ENCODE measurements at regions not wholly inside any gene's neighbourhood (a gene's known extent, or its start where the extent isn't known, plus 50 kb on each side); places are given as distances from the start of the nearest gene placed in this dataset.

GRCh38 chr11:20259506-20259905, 99.2 kb upstream of the DBX1 start:
- H3K14ac ChIP-seq (ENCODE audit: low read length) = no peak overlapping the region
- no peak overlapping the region for H3K4me2 ChIP-seq (ENCODE audit: insufficient read depth, low read length, poor library complexity, severe bottlenecking)
- WGBS, 2 donors (ENCODE audit: extremely low coverage in 2 of 2, insufficient read length in 2 of 2, insufficient replicate concordance in 1 of 2) = no CpG with 5 or more reads among the region's 2 CpGs
- H4K91ac ChIP-seq (ENCODE audit: low read depth, low read length, poor library complexity) = no peak overlapping the region
- no peak overlapping the region for H3K18ac ChIP-seq (ENCODE audit: low read length)
- no peak overlapping the region for H2BK15ac ChIP-seq (ENCODE audit: low read length)
- no peaks in the 10 kb centered on the region for H3K79me1 ChIP-seq (ENCODE audit: low read depth, low read length)
- no peak overlapping the region for H2AFZ ChIP-seq (ENCODE audit: low read length)
- H3K23ac ChIP-seq (ENCODE audit: low read depth, low read length, poor library complexity) = no peak overlapping the region
- no peak overlapping the region for H3K9ac ChIP-seq (ENCODE audit: low read depth, low read length, poor library complexity)
- no peaks in the 10 kb centered on the region for H3K36me3 ChIP-seq (replicated peaks in 1 of 2; ENCODE audit: control insufficient read depth in 2 of 2, insufficient read depth in 2 of 2, low read length in 2 of 2)
- no peak overlapping the region for H2AK5ac ChIP-seq (ENCODE audit: low read depth, low read length)
- H3K27me3 ChIP-seq (ENCODE audit: control insufficient read depth in 3 of 3, insufficient read depth in 3 of 3, low read depth in 1 of 3, low read length in 3 of 3) = peaks cover 0 to 91% (median 0%) of the 10 kb centered on the region in 3 experiments
- DNase-seq (ENCODE audit: low spot score) = no peak
- no peak overlapping the region for H3K27ac ChIP-seq (replicated peaks; ENCODE audit: low read length)
- no peak overlapping the region for H3K4me3 ChIP-seq (ENCODE audit: low read length in 2 of 2)
- H2BK120ac ChIP-seq (ENCODE audit: low read depth, low read length) = no peak overlapping the region
- H2BK5ac ChIP-seq (ENCODE audit: low read length) = no peak overlapping the region
- H4K8ac ChIP-seq (ENCODE audit: low read depth, low read length) = no peak overlapping the region
- H3K4ac ChIP-seq (ENCODE audit: low read length) = no peak overlapping the region
- no peak overlapping the region for H2BK12ac ChIP-seq (ENCODE audit: low read length)
- peaks cover 7% of the 10 kb centered on the region in 2 donors for H3K4me1 ChIP-seq (ENCODE audit: control insufficient read depth in 2 of 2, insufficient read depth in 1 of 2, low read depth in 1 of 2, low read length in 2 of 2)
- no peaks in the 10 kb centered on the region for H3K9me3 ChIP-seq (replicated peaks in 1 of 2; ENCODE audit: control insufficient read depth in 2 of 2, insufficient read depth in 1 of 2, low read depth in 1 of 2, low read length in 2 of 2)

GRCh38 chr11:20258376-20258895, 98.2 kb upstream of the DBX1 start:
- Histone ChIP-seq H3K27ac (replicated peaks; ENCODE audit: low read length) (no peak overlapping the region), H3K4ac (ENCODE audit: low read length) (no peak overlapping the region), H2BK12ac (ENCODE audit: low read length) (no peak overlapping the region), H3K4me3 (ENCODE audit: low read length in 2 of 2) (no peak overlapping the region), H2BK120ac (ENCODE audit: low read depth, low read length) (no peak overlapping the region), H3K23ac (ENCODE audit: low read depth, low read length, poor library complexity) (no peak overlapping the region), H4K91ac (ENCODE audit: low read depth, low read length, poor library complexity) (no peak overlapping the region), H4K8ac (ENCODE audit: low read depth, low read length) (no peak overlapping the region), H3K9me3 (replicated peaks in 1 of 2; ENCODE audit: control insufficient read depth in 2 of 2, insufficient read depth in 1 of 2, low read depth in 1 of 2, low read length in 2 of 2) (no peaks in the 10 kb centered on the region), H2AK5ac (ENCODE audit: low read depth, low read length) (no peak overlapping the region), H2BK15ac (ENCODE audit: low read length) (no peak overlapping the region), H3K9ac (ENCODE audit: low read depth, low read length, poor library complexity) (no peak overlapping the region), H3K18ac (ENCODE audit: low read length) (no peak overlapping the region), H3K27me3 (ENCODE audit: control insufficient read depth in 3 of 3, insufficient read depth in 3 of 3, low read depth in 1 of 3, low read length in 3 of 3) (peaks cover 0 to 91% (median 0%) of the 10 kb centered on the region in 3 experiments), H2BK5ac (ENCODE audit: low read length) (no peak overlapping the region), H3K79me1 (ENCODE audit: low read depth, low read length) (no peaks in the 10 kb centered on the region), H2AFZ (ENCODE audit: low read length) (no peak overlapping the region), H3K36me3 (replicated peaks in 1 of 2; ENCODE audit: control insufficient read depth in 2 of 2, insufficient read depth in 2 of 2, low read length in 2 of 2) (no peaks in the 10 kb centered on the region), H3K4me2 (ENCODE audit: insufficient read depth, low read length, poor library complexity, severe bottlenecking) (no peak overlapping the region), H3K14ac (ENCODE audit: low read length) (no peak overlapping the region), H3K4me1 (ENCODE audit: control insufficient read depth in 2 of 2, insufficient read depth in 1 of 2, low read depth in 1 of 2, low read length in 2 of 2) (peaks cover 3 to 7% of the 10 kb centered on the region in 2 donors)
- DNase-seq (ENCODE audit: low spot score) = no peak
- WGBS, 2 donors (ENCODE audit: extremely low coverage in 2 of 2, insufficient read length in 2 of 2, insufficient replicate concordance in 1 of 2) = no CpG with 5 or more reads among the region's 6 CpGs

- H3K36me3 ChIP-seq (replicated peaks in 1 of 2; ENCODE audit: control insufficient read depth in 2 of 2, insufficient read depth in 2 of 2, low read length in 2 of 2) = no peaks in the 10 kb centered on the region
- no peak for DNase-seq (ENCODE audit: low spot score)
- no CpG with 5 or more reads among the region's 1 CpG for WGBS, 2 donors (ENCODE audit: extremely low coverage in 2 of 2, insufficient read length in 2 of 2, insufficient replicate concordance in 1 of 2)
- H2BK12ac ChIP-seq (ENCODE audit: low read length) = no peak overlapping the region
- no peak overlapping the region for H4K91ac ChIP-seq (ENCODE audit: low read depth, low read length, poor library complexity)
- no peak overlapping the region for H4K8ac ChIP-seq (ENCODE audit: low read depth, low read length)
- no peaks in the 10 kb centered on the region for H3K79me1 ChIP-seq (ENCODE audit: low read depth, low read length)
- no peaks in the 10 kb centered on the region for H3K9me3 ChIP-seq (replicated peaks in 1 of 2; ENCODE audit: control insufficient read depth in 2 of 2, insufficient read depth in 1 of 2, low read depth in 1 of 2, low read length in 2 of 2)
- no peak overlapping the region for H3K23ac ChIP-seq (ENCODE audit: low read depth, low read length, poor library complexity)
- no peak overlapping the region for H3K4me3 ChIP-seq (ENCODE audit: low read length in 2 of 2)
- H3K4me2 ChIP-seq (ENCODE audit: insufficient read depth, low read length, poor library complexity, severe bottlenecking) = no peak overlapping the region
- H3K27me3 ChIP-seq (ENCODE audit: control insufficient read depth in 3 of 3, insufficient read depth in 3 of 3, low read depth in 1 of 3, low read length in 3 of 3) = peaks cover 0 to 91% (median 0%) of the 10 kb centered on the region in 3 experiments
- no peak overlapping the region for H3K27ac ChIP-seq (replicated peaks; ENCODE audit: low read length)
- H3K9ac ChIP-seq (ENCODE audit: low read depth, low read length, poor library complexity) = no peak overlapping the region
- no peak overlapping the region for H3K4ac ChIP-seq (ENCODE audit: low read length)
- H3K4me1 ChIP-seq (ENCODE audit: control insufficient read depth in 2 of 2, insufficient read depth in 1 of 2, low read depth in 1 of 2, low read length in 2 of 2) = peaks cover 3 to 7% of the 10 kb centered on the region in 2 donors
- H3K14ac ChIP-seq (ENCODE audit: low read length) = no peak overlapping the region
- no peak overlapping the region for H2BK5ac ChIP-seq (ENCODE audit: low read length)
- H2BK15ac ChIP-seq (ENCODE audit: low read length) = no peak overlapping the region
- no peak overlapping the region for H3K18ac ChIP-seq (ENCODE audit: low read length)
- H2AK5ac ChIP-seq (ENCODE audit: low read depth, low read length) = no peak overlapping the region
- H2AFZ ChIP-seq (ENCODE audit: low read length) = no peak overlapping the region
- no peak overlapping the region for H2BK120ac ChIP-seq (ENCODE audit: low read depth, low read length)
Observed at GRCh38 chr11:20256925-20257324, 96.7 kb upstream of the DBX1 start.

DNA sequence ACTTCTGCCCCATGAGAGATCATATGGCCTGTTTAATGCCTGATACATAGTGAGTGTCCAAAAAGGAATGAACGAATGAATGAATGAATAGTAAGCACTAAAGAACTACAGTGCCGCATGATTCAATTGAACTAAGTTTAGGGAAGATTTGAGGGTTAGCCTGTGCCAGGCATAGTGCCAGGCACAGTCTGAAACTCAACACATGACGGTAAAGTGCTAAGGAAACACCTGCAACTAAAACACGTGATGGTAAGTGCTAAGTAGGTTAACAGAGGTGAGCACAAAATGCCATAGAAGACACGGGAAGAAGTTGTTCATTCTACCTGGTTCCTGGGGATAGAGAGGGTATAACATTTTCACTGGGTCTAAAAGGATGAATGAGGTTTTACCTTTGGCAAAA, 93.5 kb upstream of the DBX1 start:
- H3K18ac ChIP-seq (ENCODE audit: low read length) = no peak overlapping the region
- H3K9me3 ChIP-seq (replicated peaks in 1 of 2; ENCODE audit: control insufficient read depth in 2 of 2, insufficient read depth in 1 of 2, low read depth in 1 of 2, low read length in 2 of 2) = no peaks in the 10 kb centered on the region
- WGBS, 2 donors (ENCODE audit: extremely low coverage in 2 of 2, insufficient read length in 2 of 2, insufficient replicate concordance in 1 of 2) = no CpG with 5 or more reads among the region's 5 CpGs
- H3K4me3 ChIP-seq (ENCODE audit: low read length in 2 of 2) = no peak overlapping the region
- H3K36me3 ChIP-seq (replicated peaks in 1 of 2; ENCODE audit: control insufficient read depth in 2 of 2, insufficient read depth in 2 of 2, low read length in 2 of 2) = no peaks in the 10 kb centered on the region
- no peak overlapping the region for H3K14ac ChIP-seq (ENCODE audit: low read length)
- H2BK15ac ChIP-seq (ENCODE audit: low read length) = no peak overlapping the region
- H3K23ac ChIP-seq (ENCODE audit: low read depth, low read length, poor library complexity) = no peak overlapping the region
- DNase-seq (ENCODE audit: low spot score) = no peak
- H2BK120ac ChIP-seq (ENCODE audit: low read depth, low read length) = no peak overlapping the region
- peaks cover 0 to 94% (median 0%) of the 10 kb centered on the region in 3 experiments for H3K27me3 ChIP-seq (ENCODE audit: control insufficient read depth in 3 of 3, insufficient read depth in 3 of 3, low read depth in 1 of 3, low read length in 3 of 3)
- no peaks in the 10 kb centered on the region for H3K79me1 ChIP-seq (ENCODE audit: low read depth, low read length)
- no peak overlapping the region for H2AK5ac ChIP-seq (ENCODE audit: low read depth, low read length)
- H2BK5ac ChIP-seq (ENCODE audit: low read length) = no peak overlapping the region
- H3K27ac ChIP-seq (replicated peaks; ENCODE audit: low read length) = no peak overlapping the region
- H2AFZ ChIP-seq (ENCODE audit: low read length) = no peak overlapping the region
- H2BK12ac ChIP-seq (ENCODE audit: low read length) = no peak overlapping the region
- H3K9ac ChIP-seq (ENCODE audit: low read depth, low read length, poor library complexity) = no peak overlapping the region
- no peak overlapping the region for H4K91ac ChIP-seq (ENCODE audit: low read depth, low read length, poor library complexity)
- no peak overlapping the region for H3K4me2 ChIP-seq (ENCODE audit: insufficient read depth, low read length, poor library complexity, severe bottlenecking)
- no peak overlapping the region for H4K8ac ChIP-seq (ENCODE audit: low read depth, low read length)
- H3K4ac ChIP-seq (ENCODE audit: low read length) = no peak overlapping the region
- H3K4me1 ChIP-seq (ENCODE audit: control insufficient read depth in 2 of 2, insufficient read depth in 1 of 2, low read depth in 1 of 2, low read length in 2 of 2) = no peaks in the 10 kb centered on the region

All from neuronal stem cell (in vitro differentiated cells).